Omental fat pad (tissue), 3 donors: ENCODE measurements at regions not wholly inside any gene's neighbourhood (a gene's known extent, or its start where the extent isn't known, plus 50 kb on each side); places are given as distances from the start of the nearest gene placed in this dataset. TPM values are rescaled to one million over a fixed set of nuclear protein-coding genes. Genes with fewer than 3 reads are reported as not detected.

Experiments used
- ATAC-seq: fragments of 150-250 bp; one replicate; pipeline ENCODE4 v1.9.1; 2016; ENCODE audit warnings: mild to moderate bottlenecking, moderate library complexity; ENCODE audit not compliant: low FRiP score
- DNase-seq: peaks from one replicate; pipeline ENCODE4 v3.0.0-alpha.2; 2019; ENCODE audit warnings: low spot score
- CTCF ChIP-seq, 3 donors: fragments of 450-650 bp; IDR thresholded peaks; one replicate each; pipeline ENCODE4 v1.5.1; 2016 to 2017; ENCODE audit warnings: antibody characterized with exemption in 3 of 3, mild to moderate bottlenecking in 3 of 3, moderate library complexity in 2 of 3
- small RNA-seq: library from RNA; depleted of rRNA; stranded (forward); fragments of <200 nt; gene quantifications from one replicate; pipeline ENCODE3, GENCODE V24; 2016

GRCh38 chr1:192954705-192955265 is 104.4 kb downstream of the UCHL5 start:
- TF ChIP-seq CTCF (IDR thresholded peaks at IDR 0.05): no peak
- DNase-seq (no peak), ATAC-seq (no peak)

- no peak for TF ChIP-seq CTCF (IDR thresholded peaks at IDR 0.05)
- ATAC-seq (no peak), DNase-seq (no peak)
These were observed 100.8 kb downstream of the UCHL5 start for GRCh38 chr1:192958350-192958749.

GRCh38 chr1:192958871-192959270 is 100.3 kb downstream of the UCHL5 start:
- ATAC-seq (no peak), DNase-seq (no peak)
- TF ChIP-seq CTCF (IDR thresholded peaks at IDR 0.05): no peak

- no peak for TF ChIP-seq CTCF (IDR thresholded peaks at IDR 0.05)
- no peak for ATAC-seq
- no peak for DNase-seq
These were observed 99.4 kb downstream of the UCHL5 start for GRCh38 chr1:192959657-192960186.

Small RNAs in the stretch of these regions (small RNA-seq; reads per million reads assigned to genes)
- not detected for gene RN7SKP126
